GM12878 (cell line): ENCODE measurements at regions not wholly inside any gene's neighbourhood (a gene's known extent, or its start where the extent isn't known, plus 50 kb on each side); places are given as distances from the start of the nearest gene placed in this dataset.

Experiments used
- ASH2L ChIP-seq: fragments of 300-600, 200-600 bp; sonication (generic); IDR thresholded peaks from 2 replicates; pipeline ENCODE4 v1.6.1; 2017; ENCODE audit warnings: low read depth, mild to moderate bottlenecking, borderline replicate concordance
- CREM ChIP-seq: IDR thresholded peaks from 2 replicates; pipeline ENCODE4 v1.6.1; 2014; ENCODE audit warnings: antibody characterized with exemption, low read depth
- EP300 ChIP-seq, 2 experiments: fragments of 150-350 bp in 1 of 2; IDR thresholded peaks; 2 replicates each; pipeline ENCODE4 v1.6.1; 2011 to 2012; ENCODE audit warnings: low read depth in 2 of 2, low read length in 2 of 2, borderline replicate concordance in 1 of 2, improper control_type of control experiment in 1 of 2, inconsistent platforms in 1 of 2; ENCODE audit not compliant: control insufficient read depth in 1 of 2
- JUND ChIP-seq: IDR thresholded peaks from 2 replicates; pipeline ENCODE4 v1.6.1; 2012; ENCODE audit warnings: low read depth, mild to moderate bottlenecking, low read length, improper control_type of control experiment, moderate library complexity
- MXI1 ChIP-seq: fragments of 150-350 bp; IDR thresholded peaks from 2 replicates; pipeline ENCODE4 v1.6.1; 2011; ENCODE audit warnings: low read depth, mild to moderate bottlenecking, inconsistent platforms, low read length, improper control_type of control experiment
- PAX8 ChIP-seq: fragments of 450-650 bp; IDR thresholded peaks from 2 replicates; pipeline ENCODE4 v1.6.1; 2017; ENCODE audit warnings: mild to moderate bottlenecking, moderate library complexity
- POLR2A ChIP-seq: IDR thresholded peaks from 2 replicates; pipeline ENCODE4 v1.6.1; 2011; ENCODE audit warnings: low read depth, mild to moderate bottlenecking, low read length
- RELA ChIP-seq: fragments of 450-650 bp; IDR thresholded peaks from 2 replicates; pipeline ENCODE4 v1.8.0; 2014; ENCODE audit warnings: borderline replicate concordance; ENCODE audit not compliant: partially characterized antibody
- SREBF2 ChIP-seq: IDR thresholded peaks from 2 replicates; pipeline ENCODE4 v1.6.1; 2012; ENCODE audit warnings: mild to moderate bottlenecking, low read length
- SUZ12 ChIP-seq: fragments of 200-600 bp; sonication (generic); IDR thresholded peaks from one replicate; pipeline ENCODE4 v1.6.1; 2018; ENCODE audit warnings: antibody characterized with exemption, mild to moderate bottlenecking; ENCODE audit not compliant: unreplicated experiment
- TF ChIP-seq, protein P1 (sequence below): IDR thresholded peaks from 2 replicates; pipeline ENCODE4 v1.6.1; 2012; ENCODE audit warnings: low read depth, low read length, improper control_type of control experiment
- TF ChIP-seq, protein P2 (sequence below): fragments of 450-650 bp; IDR thresholded peaks from 2 replicates; pipeline ENCODE4 v1.6.1; 2017; ENCODE audit warnings: mild to moderate bottlenecking, moderate library complexity
- TF ChIP-seq, protein P3 (sequence below), 3 experiments: IDR thresholded peaks in 2 of 3; conservative IDR thresholded peaks in 1 of 3; 2 replicates each; pipeline ENCODE4 v1.5.1; 2011; ENCODE audit warnings: low read depth in 3 of 3, low read length in 3 of 3, mild to moderate bottlenecking in 3 of 3, control low read depth in 2 of 3, moderate library complexity in 2 of 3, inconsistent platforms in 1 of 3, mixed read lengths in 1 of 3; ENCODE audit not compliant: control insufficient read depth in 2 of 3, insufficient read depth in 1 of 3; ENCODE audit errors: extremely low read depth in 1 of 3
- TF ChIP-seq, protein P4 (sequence below): IDR thresholded peaks from 2 replicates; pipeline ENCODE4 v1.6.1; 2012; ENCODE audit warnings: mild to moderate bottlenecking, low read depth, low read length

DNA sequence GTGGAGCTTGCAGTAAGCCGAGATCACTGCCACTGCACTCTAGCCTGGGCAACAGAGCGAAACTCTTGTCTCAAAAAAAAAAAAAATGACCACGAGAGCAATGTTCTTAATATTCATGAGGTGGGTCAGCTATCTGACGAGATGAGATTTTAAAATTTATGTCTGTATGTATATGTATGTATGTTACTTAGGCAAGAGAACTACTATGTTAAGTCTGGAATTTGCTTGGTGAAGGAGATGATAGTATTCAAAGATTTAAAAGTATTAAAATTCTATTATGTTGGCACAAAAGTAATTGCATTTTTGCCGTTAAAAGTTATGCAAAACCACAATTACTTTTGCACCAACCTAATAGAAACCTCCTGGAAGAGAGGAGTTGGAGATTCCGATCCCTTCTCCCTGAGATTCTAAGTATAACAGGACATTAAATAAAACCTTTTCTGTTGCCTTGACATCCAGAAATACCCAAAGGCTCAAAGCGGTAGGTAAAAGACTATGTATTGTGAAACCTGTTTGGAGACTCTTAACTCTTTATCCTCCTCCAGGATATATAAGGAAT lies 114.3 kb upstream of the TNS3 start:
- TF ChIP-seq, protein P1, sequence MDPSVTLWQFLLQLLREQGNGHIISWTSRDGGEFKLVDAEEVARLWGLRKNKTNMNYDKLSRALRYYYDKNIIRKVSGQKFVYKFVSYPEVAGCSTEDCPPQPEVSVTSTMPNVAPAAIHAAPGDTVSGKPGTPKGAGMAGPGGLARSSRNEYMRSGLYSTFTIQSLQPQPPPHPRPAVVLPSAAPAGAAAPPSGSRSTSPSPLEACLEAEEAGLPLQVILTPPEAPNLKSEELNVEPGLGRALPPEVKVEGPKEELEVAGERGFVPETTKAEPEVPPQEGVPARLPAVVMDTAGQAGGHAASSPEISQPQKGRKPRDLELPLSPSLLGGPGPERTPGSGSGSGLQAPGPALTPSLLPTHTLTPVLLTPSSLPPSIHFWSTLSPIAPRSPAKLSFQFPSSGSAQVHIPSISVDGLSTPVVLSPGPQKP = no peak
- TF ChIP-seq, protein P2, sequence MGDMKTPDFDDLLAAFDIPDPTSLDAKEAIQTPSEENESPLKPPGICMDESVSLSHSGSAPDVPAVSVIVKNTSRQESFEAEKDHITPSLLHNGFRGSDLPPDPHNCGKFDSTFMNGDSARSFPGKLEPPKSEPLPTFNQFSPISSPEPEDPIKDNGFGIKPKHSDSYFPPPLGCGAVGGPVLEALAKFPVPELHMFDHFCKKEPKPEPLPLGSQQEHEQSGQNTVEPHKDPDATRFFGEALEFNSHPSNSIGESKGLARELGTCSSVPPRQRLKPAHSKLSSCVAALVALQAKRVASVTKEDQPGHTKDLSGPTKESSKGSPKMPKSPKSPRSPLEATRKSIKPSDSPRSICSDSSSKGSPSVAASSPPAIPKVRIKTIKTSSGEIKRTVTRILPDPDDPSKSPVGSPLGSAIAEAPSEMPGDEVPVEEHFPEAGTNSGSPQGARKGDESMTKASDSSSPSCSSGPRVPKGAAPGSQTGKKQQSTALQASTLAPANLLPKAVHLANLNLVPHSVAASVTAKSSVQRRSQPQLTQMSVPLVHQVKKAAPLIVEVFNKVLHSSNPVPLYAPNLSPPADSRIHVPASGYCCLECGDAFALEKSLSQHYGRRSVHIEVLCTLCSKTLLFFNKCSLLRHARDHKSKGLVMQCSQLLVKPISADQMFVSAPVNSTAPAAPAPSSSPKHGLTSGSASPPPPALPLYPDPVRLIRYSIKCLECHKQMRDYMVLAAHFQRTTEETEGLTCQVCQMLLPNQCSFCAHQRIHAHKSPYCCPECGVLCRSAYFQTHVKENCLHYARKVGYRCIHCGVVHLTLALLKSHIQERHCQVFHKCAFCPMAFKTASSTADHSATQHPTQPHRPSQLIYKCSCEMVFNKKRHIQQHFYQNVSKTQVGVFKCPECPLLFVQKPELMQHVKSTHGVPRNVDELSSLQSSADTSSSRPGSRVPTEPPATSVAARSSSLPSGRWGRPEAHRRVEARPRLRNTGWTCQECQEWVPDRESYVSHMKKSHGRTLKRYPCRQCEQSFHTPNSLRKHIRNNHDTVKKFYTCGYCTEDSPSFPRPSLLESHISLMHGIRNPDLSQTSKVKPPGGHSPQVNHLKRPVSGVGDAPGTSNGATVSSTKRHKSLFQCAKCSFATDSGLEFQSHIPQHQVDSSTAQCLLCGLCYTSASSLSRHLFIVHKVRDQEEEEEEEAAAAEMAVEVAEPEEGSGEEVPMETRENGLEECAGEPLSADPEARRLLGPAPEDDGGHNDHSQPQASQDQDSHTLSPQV = no peak
- TF ChIP-seq, protein P3, sequence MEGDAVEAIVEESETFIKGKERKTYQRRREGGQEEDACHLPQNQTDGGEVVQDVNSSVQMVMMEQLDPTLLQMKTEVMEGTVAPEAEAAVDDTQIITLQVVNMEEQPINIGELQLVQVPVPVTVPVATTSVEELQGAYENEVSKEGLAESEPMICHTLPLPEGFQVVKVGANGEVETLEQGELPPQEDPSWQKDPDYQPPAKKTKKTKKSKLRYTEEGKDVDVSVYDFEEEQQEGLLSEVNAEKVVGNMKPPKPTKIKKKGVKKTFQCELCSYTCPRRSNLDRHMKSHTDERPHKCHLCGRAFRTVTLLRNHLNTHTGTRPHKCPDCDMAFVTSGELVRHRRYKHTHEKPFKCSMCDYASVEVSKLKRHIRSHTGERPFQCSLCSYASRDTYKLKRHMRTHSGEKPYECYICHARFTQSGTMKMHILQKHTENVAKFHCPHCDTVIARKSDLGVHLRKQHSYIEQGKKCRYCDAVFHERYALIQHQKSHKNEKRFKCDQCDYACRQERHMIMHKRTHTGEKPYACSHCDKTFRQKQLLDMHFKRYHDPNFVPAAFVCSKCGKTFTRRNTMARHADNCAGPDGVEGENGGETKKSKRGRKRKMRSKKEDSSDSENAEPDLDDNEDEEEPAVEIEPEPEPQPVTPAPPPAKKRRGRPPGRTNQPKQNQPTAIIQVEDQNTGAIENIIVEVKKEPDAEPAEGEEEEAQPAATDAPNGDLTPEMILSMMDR (IDR thresholded peaks at IDR 0.05 in 2 of 3, conservative IDR thresholded peaks at IDR 0.05 in 1 of 3; ENCODE audit: control insufficient read depth in 2 of 3, extremely low read depth in 1 of 3, insufficient read depth in 1 of 3, low read depth in 3 of 3, low read length in 3 of 3) = no peak
- TF ChIP-seq EP300 (IDR thresholded peaks at IDR 0.05; ENCODE audit: borderline replicate concordance in 1 of 2, control insufficient read depth in 1 of 2, low read depth in 2 of 2, low read length in 2 of 2) (no peak), CREM (no peak), SREBF2 (no peak), PAX8 (no peak), ASH2L (no peak), RELA (no peak), MXI1 (no peak), POLR2A (no peak), SUZ12 (no peak), JUND (no peak)
- TF ChIP-seq, protein P4, sequence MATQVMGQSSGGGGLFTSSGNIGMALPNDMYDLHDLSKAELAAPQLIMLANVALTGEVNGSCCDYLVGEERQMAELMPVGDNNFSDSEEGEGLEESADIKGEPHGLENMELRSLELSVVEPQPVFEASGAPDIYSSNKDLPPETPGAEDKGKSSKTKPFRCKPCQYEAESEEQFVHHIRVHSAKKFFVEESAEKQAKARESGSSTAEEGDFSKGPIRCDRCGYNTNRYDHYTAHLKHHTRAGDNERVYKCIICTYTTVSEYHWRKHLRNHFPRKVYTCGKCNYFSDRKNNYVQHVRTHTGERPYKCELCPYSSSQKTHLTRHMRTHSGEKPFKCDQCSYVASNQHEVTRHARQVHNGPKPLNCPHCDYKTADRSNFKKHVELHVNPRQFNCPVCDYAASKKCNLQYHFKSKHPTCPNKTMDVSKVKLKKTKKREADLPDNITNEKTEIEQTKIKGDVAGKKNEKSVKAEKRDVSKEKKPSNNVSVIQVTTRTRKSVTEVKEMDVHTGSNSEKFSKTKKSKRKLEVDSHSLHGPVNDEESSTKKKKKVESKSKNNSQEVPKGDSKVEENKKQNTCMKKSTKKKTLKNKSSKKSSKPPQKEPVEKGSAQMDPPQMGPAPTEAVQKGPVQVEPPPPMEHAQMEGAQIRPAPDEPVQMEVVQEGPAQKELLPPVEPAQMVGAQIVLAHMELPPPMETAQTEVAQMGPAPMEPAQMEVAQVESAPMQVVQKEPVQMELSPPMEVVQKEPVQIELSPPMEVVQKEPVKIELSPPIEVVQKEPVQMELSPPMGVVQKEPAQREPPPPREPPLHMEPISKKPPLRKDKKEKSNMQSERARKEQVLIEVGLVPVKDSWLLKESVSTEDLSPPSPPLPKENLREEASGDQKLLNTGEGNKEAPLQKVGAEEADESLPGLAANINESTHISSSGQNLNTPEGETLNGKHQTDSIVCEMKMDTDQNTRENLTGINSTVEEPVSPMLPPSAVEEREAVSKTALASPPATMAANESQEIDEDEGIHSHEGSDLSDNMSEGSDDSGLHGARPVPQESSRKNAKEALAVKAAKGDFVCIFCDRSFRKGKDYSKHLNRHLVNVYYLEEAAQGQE = no peak
